ENCODE measurements at regions not wholly inside any gene's neighbourhood (a gene's known extent, or its start where the extent isn't known, plus 50 kb on each side); places are given as distances from the start of the nearest gene placed in this dataset.

DNA sequence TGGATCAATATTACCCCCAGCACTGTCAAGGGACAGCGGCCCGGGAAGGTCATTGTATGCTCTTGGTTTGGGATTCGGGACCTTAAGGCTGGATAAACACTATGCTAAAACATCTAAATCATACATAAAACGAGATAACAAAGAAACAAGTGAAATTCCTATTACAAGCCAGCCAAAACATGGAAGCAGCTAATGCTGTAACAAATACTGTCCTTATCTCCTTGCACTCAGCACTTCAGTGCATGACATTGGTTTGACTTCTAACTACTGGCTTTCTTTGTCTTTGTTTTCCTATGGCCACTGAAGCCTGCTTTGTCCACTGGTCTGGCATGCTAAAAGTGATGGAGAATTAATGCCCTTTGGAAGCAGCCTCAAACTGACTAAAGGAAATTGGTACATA lies 516.4 kb upstream of the DPH6 start:
- no peak for DNase-seq (ENCODE audit: low read depth in 2 of 2)

DNA sequence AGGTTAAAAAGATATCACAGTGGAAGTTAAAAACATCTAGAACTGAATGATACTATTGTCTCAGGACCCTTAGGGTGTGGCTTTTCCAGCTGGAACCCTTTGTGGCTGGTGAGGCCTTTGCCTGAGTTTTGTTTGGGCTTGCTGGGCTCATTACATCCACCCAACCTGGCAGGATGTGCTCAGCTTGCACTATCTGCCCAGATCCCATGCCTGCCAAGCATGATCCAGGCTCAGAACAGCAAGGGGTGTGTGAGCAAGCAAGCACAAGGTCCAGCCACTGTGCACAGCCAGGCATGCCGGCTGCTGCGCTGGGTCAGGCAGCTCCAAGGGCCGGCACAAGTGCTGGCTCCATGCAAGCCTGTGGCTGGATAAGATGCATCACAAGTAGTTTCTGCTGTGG lies 512.7 kb upstream of the CDIN1 start:
- no peak for DNase-seq (ENCODE audit: low read depth in 2 of 2)

DNA sequence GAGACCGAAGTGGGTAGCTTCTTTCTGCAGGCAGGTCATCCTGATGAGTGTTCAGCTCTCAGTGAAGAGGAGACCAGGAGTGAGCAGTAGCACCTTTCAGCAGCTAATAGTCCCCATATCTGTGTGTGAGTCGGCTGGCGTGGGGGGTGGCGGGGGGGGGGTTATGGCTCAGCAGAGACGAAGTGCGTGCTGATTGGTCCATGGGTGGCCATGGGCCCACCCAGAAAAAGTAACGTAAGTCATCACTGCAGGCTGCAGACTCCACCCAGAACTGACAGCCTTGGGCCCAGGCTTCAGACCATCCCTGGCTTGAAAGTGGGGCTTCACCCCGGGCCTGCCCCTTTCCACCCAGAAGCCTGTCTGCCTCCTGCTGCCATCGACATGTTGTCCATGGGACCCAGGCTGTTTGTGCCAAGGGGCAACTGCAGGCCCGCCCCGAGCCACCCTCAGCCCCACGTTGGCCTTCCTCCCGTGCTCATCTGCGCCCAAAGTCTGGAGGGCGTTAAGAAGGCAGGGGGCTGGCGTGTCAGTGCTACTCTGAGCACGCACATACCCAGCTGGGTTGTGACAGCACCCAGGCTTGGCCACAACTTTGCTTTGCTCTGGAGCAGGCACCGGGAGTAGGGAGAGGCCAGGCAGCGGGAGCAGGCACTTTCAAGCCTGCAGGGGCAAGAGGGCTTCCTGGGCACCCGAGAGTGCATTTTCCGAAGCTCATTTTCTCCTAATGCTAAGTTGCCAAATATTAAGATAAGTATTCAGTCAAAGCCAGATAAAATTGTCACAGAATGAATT lies 511.7 kb upstream of the CDIN1 start:
- DNase-seq (ENCODE audit: low read depth in 2 of 2), result no peak

- DNase-seq (ENCODE audit: low read depth in 2 of 2), result no peak
These were observed 504.1 kb upstream of the CDIN1 start for GRCh38 chr15:36075333-36075732.

DNA sequence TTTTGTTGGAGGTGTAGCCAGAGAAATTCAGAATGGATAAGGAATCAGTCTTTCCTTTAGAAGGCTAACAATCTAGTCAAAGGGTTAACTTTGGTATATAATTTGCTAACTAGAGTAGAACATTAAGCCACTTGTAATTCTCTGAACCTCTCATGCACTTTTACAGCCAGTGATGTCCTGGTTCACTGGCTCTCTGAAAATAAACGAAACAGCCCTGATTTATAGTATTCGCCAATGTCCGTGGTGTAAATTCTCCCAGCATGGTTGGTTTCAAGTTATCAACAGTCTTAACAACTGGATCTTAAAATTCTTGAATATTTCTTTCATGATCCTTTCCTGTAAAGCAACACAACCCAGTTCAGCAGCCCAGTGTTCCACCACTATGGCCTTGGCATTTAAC lies 500.4 kb upstream of the CDIN1 start:
- DNase-seq (ENCODE audit: low read depth in 2 of 2), result no peak

- no peak for DNase-seq (ENCODE audit: low read depth in 2 of 2)
These were observed 498.7 kb upstream of the CDIN1 start for GRCh38 chr15:36080759-36081158.

- no peak for DNase-seq (ENCODE audit: low read depth in 2 of 2)
These were observed 489.0 kb upstream of the CDIN1 start for GRCh38 chr15:36090286-36090946.

- no peak for DNase-seq (ENCODE audit: low read depth in 2 of 2)
These were observed 472.6 kb upstream of the CDIN1 start for GRCh38 chr15:36106640-36107335.

- no peak for DNase-seq (ENCODE audit: low read depth in 2 of 2)
These were observed 470.9 kb upstream of the CDIN1 start for GRCh38 chr15:36108541-36108940.

- DNase-seq (ENCODE audit: low read depth in 2 of 2), result no peak
These were observed 469.3 kb upstream of the CDIN1 start for GRCh38 chr15:36109943-36110658.

- no peak for DNase-seq (ENCODE audit: low read depth in 2 of 2)
These were observed 468.8 kb upstream of the CDIN1 start for GRCh38 chr15:36110659-36110993.

GRCh38 chr15:36117296-36117787 lies 462.1 kb upstream of the CDIN1 start:
- DNase-seq (ENCODE audit: low read depth in 2 of 2), result no peak

DNA sequence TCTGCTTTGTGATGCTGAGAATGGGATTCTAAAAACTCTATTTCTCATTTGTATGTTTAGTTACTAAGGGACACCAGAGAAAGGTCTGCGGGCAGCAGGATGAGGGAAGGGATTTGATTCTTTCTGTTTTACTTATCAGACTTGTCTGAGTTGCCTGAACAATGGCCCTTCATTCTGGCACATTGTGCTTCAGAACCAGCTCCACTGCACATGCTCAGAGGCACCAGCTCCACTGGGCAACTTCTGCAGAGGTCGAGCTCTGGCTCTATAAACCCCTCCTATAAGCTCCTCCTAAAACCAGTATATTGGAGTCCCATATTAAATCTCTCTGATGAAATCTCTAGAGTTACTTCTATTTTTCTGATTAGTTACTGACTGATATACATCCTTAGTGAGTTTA lies 453.2 kb upstream of the CDIN1 start:
- DNase-seq (ENCODE audit: low read depth in 2 of 2), result no peak

DNA sequence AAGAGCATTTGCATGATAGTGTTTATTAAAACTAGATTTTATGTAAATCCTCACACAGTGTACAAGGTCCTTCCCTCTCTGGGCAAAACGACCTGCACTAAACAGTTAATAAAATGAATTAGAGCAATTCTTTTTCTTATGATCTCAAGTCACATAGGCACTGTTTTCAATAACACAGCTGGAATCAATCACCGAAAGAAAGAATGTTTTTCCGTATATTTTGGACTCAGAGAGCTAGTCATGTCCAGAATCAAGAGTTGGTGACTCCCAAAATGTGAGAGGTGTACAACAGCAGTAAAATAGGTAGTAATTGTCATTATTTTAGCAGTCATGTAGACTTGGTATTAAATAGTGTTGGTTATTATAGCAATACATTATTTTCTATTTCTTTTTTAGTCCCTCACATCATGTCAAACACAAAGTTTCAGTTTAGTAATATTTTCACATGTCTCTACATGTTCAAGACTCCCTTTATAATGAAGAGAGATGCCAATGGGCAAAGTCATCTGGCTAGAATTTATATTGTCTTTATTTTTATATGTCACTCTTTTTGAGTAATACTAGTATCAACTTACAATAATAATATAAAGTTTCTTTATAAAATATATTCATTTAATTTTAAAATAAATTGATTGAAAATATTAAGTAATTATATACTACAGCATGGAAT lies 448.6 kb upstream of the CDIN1 start:
- no peak for DNase-seq (ENCODE audit: low read depth in 2 of 2)

- no peak for DNase-seq (ENCODE audit: low read depth in 2 of 2)
These were observed 445.7 kb upstream of the CDIN1 start for GRCh38 chr15:36133742-36134141.

- DNase-seq (ENCODE audit: low read depth in 2 of 2), result no peak
These were observed 443.4 kb upstream of the CDIN1 start for GRCh38 chr15:36136049-36136448.

- no peak for DNase-seq (ENCODE audit: low read depth in 2 of 2)
These were observed 426.5 kb upstream of the CDIN1 start for GRCh38 chr15:36152936-36153335.

GRCh38 chr15:36156879-36157427 lies 422.5 kb upstream of the CDIN1 start:
- DNase-seq (ENCODE audit: low read depth in 2 of 2), result no peak

- DNase-seq (ENCODE audit: low read depth in 2 of 2), result no peak
These were observed 419.1 kb upstream of the CDIN1 start for GRCh38 chr15:36160351-36160750.

- DNase-seq (ENCODE audit: low read depth in 2 of 2), result no peak
These were observed 418.3 kb upstream of the CDIN1 start for GRCh38 chr15:36161108-36161507.

- no peak for DNase-seq (ENCODE audit: low read depth in 2 of 2)
These were observed 417.6 kb upstream of the CDIN1 start for GRCh38 chr15:36161771-36162212.
